Astrocyte (in vitro differentiated cells and primary cell): ENCODE measurements at regions not wholly inside any gene's neighbourhood (a gene's known extent, or its start where the extent isn't known, plus 50 kb on each side); places are given as distances from the start of the nearest gene placed in this dataset.

ENCODE experiments used
- CTCF ChIP-seq: IDR thresholded peaks from 2 replicates; pipeline ENCODE4 v1.5.1; 2011; ENCODE audit warnings: low read depth, mild to moderate bottlenecking, inconsistent platforms, low read length, moderate library complexity; ENCODE audit not compliant: insufficient read depth
- EZH2 ChIP-seq: IDR thresholded peaks from 2 replicates; pipeline ENCODE4 v1.6.1; 2012; ENCODE audit warnings: mild to moderate bottlenecking, low read length, inconsistent platforms; ENCODE audit not compliant: insufficient read depth

DNA sequence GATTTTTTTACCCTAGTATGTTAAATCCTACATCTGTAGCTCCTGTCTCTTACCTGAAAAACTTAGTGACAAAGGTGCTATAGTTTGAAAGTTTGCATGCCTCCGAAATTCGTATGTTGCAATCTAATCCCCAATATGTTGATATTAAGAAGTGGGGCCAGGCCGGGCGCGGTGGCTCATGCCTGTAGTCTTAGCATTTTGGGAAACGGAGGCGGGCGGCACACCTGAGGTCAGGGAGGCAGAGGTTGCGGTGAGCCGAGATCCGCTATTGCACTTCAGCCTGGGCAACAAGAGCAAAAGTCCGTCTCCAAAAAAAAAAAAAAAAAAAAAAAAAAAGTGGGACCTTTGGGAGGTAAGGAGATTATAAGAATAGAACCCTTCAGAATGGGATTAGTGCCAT is 471.3 kb upstream of the TECRL start:
- TF ChIP-seq CTCF (no peak), EZH2 (no peak)
